ENCODE measurements at regions not wholly inside any gene's neighbourhood (a gene's known extent, or its start where the extent isn't known, plus 50 kb on each side); places are given as distances from the start of the nearest gene placed in this dataset.
"Not testable (repeated sequence)": the region's sequence is repeated elsewhere in the genome, so short reads cannot be mapped to it uniquely, and the experiment has no call there.

DNA sequence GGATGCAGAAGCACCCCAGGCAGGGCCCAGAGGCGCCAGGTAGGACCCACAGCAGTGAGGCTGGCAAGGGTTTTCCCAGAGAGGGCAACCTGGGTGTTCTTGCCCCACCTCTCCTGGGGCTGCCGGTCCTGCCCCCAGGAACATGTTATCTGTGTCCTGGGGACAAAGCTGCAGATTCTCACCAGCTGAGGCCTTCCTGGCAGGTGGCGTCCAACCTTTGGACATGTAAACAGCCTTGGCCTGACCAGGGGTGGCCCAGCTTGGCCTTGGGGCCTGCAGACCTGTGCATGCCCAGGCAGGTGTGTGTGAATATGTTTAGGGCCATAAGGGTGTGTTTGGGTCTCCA is 101.8 kb upstream of the LARP1 start:
- DNase-seq (no peak), ATAC-seq (no peak)

DNA sequence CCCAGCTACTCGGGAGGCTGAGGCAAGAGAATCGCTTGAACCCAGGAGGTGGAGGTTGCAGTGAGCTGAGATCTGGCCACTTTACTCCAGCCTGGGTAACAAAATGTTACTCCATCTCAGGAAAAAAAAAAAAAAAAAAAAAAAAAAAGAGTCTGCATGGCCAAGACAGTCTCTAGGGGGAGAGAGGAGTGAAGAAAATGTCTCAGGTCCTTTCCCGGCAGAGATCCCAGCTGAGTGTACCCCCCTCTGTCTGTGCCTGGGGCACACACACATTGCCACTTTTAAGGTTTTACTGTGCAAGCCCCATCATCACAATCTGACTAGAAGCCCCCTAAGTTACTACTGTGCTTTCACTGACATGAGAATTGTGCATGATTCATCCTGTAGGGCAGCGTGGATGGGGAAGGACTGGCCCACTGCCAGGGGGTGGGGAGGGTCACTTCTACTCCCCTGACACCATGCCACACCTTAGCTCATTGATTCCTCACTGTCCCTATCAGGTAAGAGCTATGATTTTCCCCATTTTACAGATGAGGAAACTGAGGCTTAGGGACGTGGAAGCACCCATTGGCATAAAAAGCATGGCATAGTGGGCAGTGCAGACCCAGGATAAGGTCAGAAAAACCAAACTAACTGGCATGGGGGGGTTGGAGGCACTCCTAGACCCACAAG is 102.3 kb upstream of the LARP1 start:
- no peak for DNase-seq
- ATAC-seq = no peak

- not testable (repeated sequence) for ATAC-seq, DNase-seq
Observed at GRCh38 chr5:154651795-154652194, 103.4 kb upstream of the LARP1 start.

- ATAC-seq (no peak), DNase-seq (no peak)
Observed at GRCh38 chr5:154648706-154649105, 106.5 kb upstream of the LARP1 start.

DNA sequence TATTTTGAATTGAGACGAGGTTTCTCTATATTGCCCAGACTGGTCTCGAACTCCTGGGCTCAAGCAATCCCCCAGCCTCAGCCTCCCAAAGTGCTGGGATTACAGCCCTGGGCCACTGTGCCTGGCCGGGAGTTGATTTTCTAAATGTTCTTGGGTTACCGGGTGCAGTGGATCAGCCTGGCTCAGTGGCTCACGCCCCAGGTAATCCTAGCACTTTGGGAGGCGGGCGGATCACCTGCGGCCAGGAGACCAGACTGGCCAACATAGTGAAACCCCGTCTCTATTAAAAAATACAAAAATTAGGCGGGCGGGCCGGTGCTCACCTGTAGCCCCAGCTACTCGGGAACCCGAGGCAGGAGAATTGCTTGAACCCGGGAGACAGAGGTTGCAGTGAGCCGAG is 106.9 kb upstream of the LARP1 start:
- ATAC-seq (no peak), DNase-seq (no peak)

- ATAC-seq = peak; percentile 7
- DNase-seq = no peak
Observed at GRCh38 chr5:154647761-154648145, 107.4 kb upstream of the LARP1 start.

- ATAC-seq = peak; percentile 62
- DNase-seq = peak; percentile 42
Observed at GRCh38 chr5:154647114-154647760, 107.9 kb upstream of the LARP1 start.

GRCh38 chr5:154646745-154647113 is 108.4 kb upstream of the LARP1 start:
- DNase-seq = no peak
- ATAC-seq = no peak

- DNase-seq (no peak), ATAC-seq (no peak)
Observed at GRCh38 chr5:154644745-154645411, 110.3 kb upstream of the LARP1 start.

DNA sequence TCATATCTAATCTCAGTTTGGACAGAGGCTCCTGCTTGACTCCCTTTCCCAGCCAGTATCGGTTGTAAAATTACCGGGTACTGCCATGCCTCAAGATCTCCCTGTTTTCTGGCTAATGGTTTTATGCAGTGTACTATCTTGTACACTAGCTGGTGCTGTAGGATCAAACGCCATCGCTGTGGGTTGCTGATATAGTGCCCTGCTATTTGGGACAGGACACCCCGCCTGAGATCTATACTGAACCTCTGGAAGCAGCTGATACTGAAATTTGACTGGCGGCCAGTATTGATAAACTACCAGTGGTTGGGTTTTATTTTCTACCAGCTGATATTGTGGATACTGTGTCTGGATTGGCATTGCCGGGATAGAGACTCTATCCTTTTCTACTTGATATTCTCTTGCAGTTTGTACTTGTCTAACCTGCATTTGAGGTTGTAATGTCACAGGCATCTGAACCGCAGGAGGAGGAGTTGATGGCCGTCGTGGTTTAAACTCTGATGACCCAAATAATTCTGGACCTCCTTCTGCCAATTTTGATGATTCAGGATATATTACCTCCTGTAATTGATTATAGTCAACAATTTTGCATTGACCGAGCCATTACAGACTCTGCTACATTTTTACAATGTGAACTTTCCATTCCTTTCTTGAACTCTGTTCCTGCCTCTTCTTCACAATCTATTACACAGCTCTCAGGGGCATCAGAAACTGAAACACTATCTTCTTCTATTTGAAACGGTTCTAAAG is 112.5 kb upstream of the LARP1 start:
- DNase-seq = no peak

GRCh38 chr5:154640213-154640831 is 114.9 kb upstream of the LARP1 start:
- DNase-seq, ATAC-seq: not testable (repeated sequence)

More for the DNA sequence above, 112.5 kb upstream of the LARP1 start:
- no peak for ATAC-seq

DNA sequence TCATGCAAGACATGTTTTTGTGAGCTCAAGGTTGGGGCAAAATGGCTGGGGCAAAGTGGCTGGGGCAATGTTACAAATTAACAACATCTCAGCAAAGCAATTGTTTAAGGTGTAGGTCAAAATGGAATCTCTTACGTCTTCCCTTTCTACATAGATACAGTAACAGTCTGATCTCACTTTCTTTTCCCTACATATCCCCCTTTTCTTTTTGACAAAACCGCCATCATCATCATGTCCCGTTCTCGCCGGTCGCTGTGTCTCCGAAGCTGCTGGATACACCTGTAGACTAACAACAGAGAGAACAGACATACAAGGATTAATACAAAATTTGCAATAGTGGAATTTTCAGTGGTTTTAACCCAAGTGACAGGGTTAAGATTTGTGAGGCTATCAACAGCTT is 118.4 kb upstream of the LARP1 start:
- DNase-seq, ATAC-seq: not testable (repeated sequence)

DNA sequence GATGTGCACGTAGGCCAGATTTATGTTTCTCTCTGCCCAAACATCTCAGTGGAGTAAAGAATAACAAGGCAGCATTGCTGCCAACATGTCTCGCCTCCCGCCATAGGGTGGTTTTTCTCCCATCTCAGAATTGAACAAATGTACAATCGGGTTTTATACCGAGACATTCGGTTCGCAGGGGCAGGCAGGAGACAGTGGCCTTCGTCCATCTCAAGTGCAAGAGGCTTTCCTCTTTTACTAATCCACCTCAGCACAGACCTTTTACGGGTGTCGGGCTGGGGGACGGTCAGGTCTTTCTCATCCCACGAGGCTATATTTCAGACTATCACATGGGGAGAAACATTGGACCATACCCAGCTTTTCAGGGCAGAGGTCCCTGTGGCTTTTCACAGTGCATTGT is 118.9 kb upstream of the LARP1 start:
- not testable (repeated sequence) for ATAC-seq, DNase-seq

- DNase-seq, ATAC-seq: not testable (repeated sequence)
Observed at GRCh38 chr5:154633744-154634143, 121.4 kb upstream of the LARP1 start.

DNA sequence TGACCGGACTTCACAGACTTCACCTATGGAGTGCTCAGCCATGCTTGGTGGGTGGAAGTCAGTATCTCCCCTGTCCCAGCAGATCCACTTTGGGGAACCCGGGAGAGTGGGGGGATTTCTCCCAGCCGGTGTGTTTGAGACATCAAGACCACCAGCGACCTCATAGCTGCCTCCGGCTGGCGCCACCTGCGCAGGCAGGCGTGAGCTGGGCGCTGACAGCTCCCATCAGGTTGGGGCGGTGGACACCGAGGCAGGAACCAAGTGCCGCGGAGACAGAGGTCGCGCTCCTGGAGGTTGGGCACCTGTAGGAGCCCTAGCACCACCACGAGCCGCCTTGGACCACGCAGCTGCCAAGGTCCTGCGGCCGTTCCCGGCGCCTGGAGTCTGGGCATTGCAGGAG is 124.0 kb upstream of the LARP1 start:
- DNase-seq (no peak), ATAC-seq (no peak)

DNA sequence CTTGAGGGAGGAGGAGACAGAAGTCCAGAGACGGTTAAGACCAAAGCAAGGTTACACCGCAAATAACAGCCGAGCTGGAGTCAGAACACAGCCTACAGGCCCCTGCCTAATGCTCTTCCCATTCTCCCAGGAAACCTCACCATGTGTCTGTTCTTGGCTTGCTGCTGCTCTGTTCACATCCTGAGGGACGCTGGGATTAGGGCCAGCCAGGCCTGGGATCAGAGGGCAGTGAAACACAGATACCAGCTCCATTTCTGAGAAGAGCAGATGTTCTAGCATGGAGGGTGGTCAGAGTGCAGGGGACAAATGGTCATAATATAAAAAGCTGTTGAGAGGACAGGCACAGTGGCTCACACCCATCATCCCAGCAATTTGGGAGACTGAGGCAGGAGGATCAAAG is 124.8 kb upstream of the LARP1 start:
- ATAC-seq (no peak), DNase-seq (no peak)

- DNase-seq = no peak
- no peak for ATAC-seq
Observed at GRCh38 chr5:154628685-154629084, 126.5 kb upstream of the LARP1 start.

DNA sequence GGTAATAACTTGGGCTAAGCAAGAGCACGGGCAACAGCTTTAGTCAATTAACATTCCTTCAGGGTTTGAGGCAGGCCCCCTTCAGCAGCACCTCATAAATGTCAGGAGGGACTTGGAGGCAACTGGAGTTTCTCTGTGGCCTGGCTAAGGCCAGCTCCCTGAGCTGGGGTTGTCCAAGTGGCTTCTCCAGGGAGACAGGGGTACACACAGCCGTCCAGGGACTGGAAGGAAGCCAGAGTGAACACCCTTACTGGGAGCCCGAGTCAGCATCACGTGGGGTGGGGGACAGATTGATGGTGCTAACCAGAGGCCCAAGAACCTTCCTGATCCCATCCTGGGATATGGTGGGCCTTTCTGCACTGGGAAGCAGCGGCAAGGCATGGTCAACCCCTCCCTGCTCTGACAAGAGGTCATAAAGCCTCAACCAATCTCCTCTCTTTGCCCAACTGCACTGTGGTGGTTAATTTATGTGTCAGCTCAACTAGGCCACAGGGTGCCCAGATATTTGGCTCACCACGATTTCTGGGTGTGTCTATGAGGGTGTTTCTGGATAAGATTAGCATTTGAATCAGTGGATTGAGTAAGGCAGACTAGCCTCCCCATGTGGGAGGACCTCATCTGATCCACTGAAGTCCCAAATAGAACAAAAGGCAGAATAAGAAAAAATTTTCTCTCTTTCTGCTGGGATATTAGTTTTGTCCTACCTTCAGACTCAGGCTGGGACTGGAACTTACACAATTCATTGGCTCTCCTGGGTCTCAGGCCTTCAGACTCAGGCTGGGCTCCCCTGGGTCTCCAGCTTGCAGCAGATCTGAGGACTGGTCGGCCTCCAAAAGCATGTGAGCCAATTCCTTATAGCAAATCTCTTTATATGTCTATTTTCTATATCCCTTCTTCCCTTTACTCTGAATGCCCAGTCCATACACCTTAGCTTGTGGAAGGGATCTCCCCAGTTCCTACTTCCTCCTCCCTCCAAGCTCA is 127.2 kb upstream of the LARP1 start:
- DNase-seq = no peak
- no peak for ATAC-seq

DNA sequence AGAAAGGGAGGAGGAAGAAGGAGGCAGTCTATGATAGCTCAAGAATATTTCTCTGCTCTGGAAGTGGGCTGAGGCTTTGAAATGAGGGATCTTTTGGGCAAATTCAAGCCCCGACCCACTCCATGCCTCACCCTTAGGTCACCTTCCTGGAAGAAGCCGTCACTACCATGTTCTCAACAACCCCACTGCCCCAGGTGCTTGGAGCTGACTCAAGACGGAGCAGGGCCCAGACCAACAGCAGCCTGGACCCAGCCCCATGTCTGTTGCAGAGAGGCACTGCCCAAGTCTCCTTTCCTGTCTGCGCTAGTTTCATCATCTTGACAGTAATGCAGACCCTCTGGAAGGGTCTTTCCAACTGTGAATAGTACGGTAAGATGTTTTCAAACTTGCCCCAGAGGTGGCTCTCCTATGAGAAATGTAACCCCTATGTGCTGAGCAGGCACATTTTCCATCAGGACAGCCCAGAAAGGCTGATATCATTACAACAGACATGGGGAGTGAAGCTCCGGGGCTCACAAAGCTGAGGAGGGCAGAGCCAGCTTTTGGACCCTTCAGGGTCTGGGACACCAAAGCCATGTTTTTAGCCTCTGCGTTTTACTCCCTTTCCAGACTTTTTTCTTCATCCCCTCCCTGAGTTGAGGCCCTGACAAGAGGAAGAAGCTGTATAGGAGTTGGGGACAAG is 128.2 kb upstream of the LARP1 start:
- ATAC-seq (no peak), DNase-seq (no peak)

DNA sequence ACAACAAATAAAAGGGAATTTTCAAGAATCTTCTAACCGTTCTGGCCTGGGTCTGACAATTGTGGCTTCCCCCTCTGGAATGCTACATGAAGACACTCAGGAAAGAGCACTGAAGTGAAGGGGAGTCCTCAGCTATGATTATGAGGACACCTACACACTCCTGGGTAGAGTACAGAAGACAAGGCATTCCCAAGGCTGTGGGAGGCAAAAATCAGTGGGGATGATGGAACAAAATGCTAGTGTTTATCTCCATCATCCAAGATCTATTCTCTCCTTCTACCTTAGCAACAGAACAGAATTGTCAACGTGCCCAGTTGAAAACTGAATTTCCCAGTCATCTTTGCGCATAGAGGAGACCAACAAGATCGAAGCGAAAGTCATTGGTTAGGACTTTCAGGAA is 130.1 kb upstream of the LARP1 start:
- DNase-seq (no peak), ATAC-seq (no peak)

DNA sequence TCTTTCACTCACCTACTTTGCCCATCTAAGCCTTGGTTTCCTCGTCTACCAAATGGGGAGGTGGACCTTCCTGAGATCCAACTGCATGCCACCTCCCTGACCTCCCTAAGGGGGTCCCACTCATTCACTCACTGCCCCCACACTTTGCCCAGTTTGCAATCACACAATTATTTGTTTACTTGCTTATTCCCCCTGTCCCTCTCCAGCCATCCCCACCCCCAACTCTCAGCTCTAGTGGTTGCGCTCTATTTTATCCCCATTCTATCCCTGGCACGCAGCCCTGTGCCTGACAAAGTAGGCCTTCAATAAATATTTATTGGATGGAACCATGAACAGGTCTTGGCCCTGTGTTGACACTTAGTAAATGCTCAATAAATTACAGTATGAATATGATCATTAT is 130.8 kb upstream of the LARP1 start:
- DNase-seq (no peak), ATAC-seq (no peak)
